Spleen (tissue), 11 donors: ENCODE measurements at regions not wholly inside any gene's neighbourhood (a gene's known extent, or its start where the extent isn't known, plus 50 kb on each side); places are given as distances from the start of the nearest gene placed in this dataset.

Experiments
- DNase-seq: peaks from one replicate; pipeline ENCODE4 v3.0.0-alpha.2; 2020
- H3K27ac ChIP-seq, 8 donors: fragments of 200-600 bp; sonication (generic) in 7 of 8; 1 replicate in 4 of 8; 2 replicates in 4 of 8; pipeline versions ENCODE4 v1.5.0 to v1.8.0; 2016 to 2021; ENCODE audit warnings: inconsistent platforms in 4 of 8, mild to moderate bottlenecking in 4 of 8, moderate library complexity in 1 of 8
- H3K27me3 ChIP-seq, 7 donors: fragments of 200-600 bp; sonication (generic) in 6 of 7; replicated peaks in 1 of 7; 1 replicate in 4 of 7; 2 replicates in 3 of 7; pipeline versions ENCODE4 v1.5.0 to v1.8.0; 2016 to 2021; ENCODE audit warnings: inconsistent platforms in 3 of 7, mild to moderate bottlenecking in 1 of 7
- H3K36me3 ChIP-seq, 6 donors: fragments of 200-600 bp; sonication (generic) in 5 of 6; 1 replicate in 4 of 6; 2 replicates in 2 of 6; pipeline versions ENCODE4 v1.5.0 to v1.8.0; 2016 to 2021; ENCODE audit warnings: inconsistent platforms in 2 of 6
- H3K4me1 ChIP-seq, 6 donors: fragments of 200-600 bp; sonication (generic) in 5 of 6; 1 replicate in 3 of 6; 2 replicates in 3 of 6; pipeline versions ENCODE4 v1.5.0 to v1.8.0; 2016 to 2021; ENCODE audit warnings: inconsistent platforms in 3 of 6
- H3K4me3 ChIP-seq, 8 donors: fragments of 200-600 bp; sonication (generic) in 7 of 8; 1 replicate in 4 of 8; 2 replicates in 4 of 8; pipeline versions ENCODE4 v1.5.0 to v1.8.0; 2016 to 2021; ENCODE audit warnings: inconsistent platforms in 4 of 8, mild to moderate bottlenecking in 4 of 8, moderate library complexity in 2 of 8
- H3K9me3 ChIP-seq, 8 donors: fragments of 200-600 bp; sonication (generic) in 7 of 8; 1 replicate in 4 of 8; 2 replicates in 4 of 8; pipeline versions ENCODE4 v1.5.0 to v1.8.0; 2016 to 2021; ENCODE audit warnings: inconsistent platforms in 4 of 8
- CTCF ChIP-seq, 11 experiments: fragments of 200-600 bp in 7 of 11; fragments of 450-650 bp in 4 of 11; sonication (generic) in 4 of 11; IDR thresholded peaks in 8 of 11; conservative IDR thresholded peaks in 3 of 11; 1 replicate in 7 of 11; 2 replicates in 4 of 11; pipeline versions ENCODE4 v1.4.0 to v1.8.0; 2016 to 2021; ENCODE audit warnings: antibody characterized with exemption in 11 of 11, inconsistent platforms in 4 of 11, mild to moderate bottlenecking in 1 of 11
- POLR2A ChIP-seq, 3 donors: fragments of 450-650 bp; IDR thresholded peaks; one replicate each; pipeline ENCODE4 v1.5.1; 2017; ENCODE audit warnings: antibody characterized with exemption in 3 of 3, mild to moderate bottlenecking in 1 of 3
- POLR2AphosphoS5 ChIP-seq, 3 donors: sonication (generic); formaldehyde crosslinking; IDR thresholded peaks; one replicate each; pipeline ENCODE4 v1.5.1; 2017; ENCODE audit warnings: antibody characterized with exemption in 3 of 3
- WGBS, 5 donors: extraction: QIAGEN DNeasy Blood & Tissue Kit in 3 of 5; methylation state at CpG; one replicate each; pipeline versions ENCODE4 v1.1.5 to v1.1.7; 2013 to 2018; 5-methylcytosine and 5-hydroxymethylcytosine counted together
- intact Hi-C: fragments of 100-400 bp; cut with DNase I; formaldehyde crosslinking; loops from one replicate; pipeline ENCODE4 v1.15.0; 2023; ENCODE audit warnings: low total_unique reads
- donor health status: healthy with polysubstance abuse.
- donor health status: DM: no; HTN: no; CAD: no; lungs with moderate emphysema.
- donor health status: DM: no; HTN: no; CAD: no.
- donor health status: Bipolar disorder and iron deficiency.
- donor health status: healthy.
- donor health status: DM: no; HTN: no; CAD: no.
- donor health status: DM: yes; HTN: yes; CAD: no.

GRCh38 chr16:8370374-8371270 is 219.7 kb downstream of the TMEM114 start:
- no peaks in the 10 kb centered on the region for H3K27me3 ChIP-seq
- H3K36me3 ChIP-seq = no peaks in the 10 kb centered on the region
- DNase-seq = no peak
- peaks cover 0 to 42% (median 7%) of the 10 kb centered on the region in 8 donors for H3K9me3 ChIP-seq
- WGBS, 5 donors = 74 to 88% (median 79%) methylated on average over 4 of the region's 4 CpGs
- no peak overlapping the region for H3K27ac ChIP-seq
- TF ChIP-seq POLR2A (IDR thresholded peaks at IDR 0.05) (no peak), CTCF (IDR thresholded peaks at IDR 0.05 in 8 of 11, conservative IDR thresholded peaks at IDR 0.05 in 3 of 11) (no peak), POLR2AphosphoS5 (IDR thresholded peaks at IDR 0.05) (no peak)
- intact Hi-C loops = no loop called here
- H3K4me3 ChIP-seq = no peak overlapping the region
- H3K4me1 ChIP-seq = no peaks in the 10 kb centered on the region

GRCh38 chr16:8358937-8359336 is 231.4 kb downstream of the TMEM114 start:
- Histone ChIP-seq H3K27ac (no peak overlapping the region), H3K9me3 (no peaks in the 10 kb centered on the region), H3K4me3 (no peak overlapping the region), H3K27me3 (peaks cover 0 to 3% (median 0%) of the 10 kb centered on the region in 7 donors), H3K36me3 (no peaks in the 10 kb centered on the region), H3K4me1 (no peaks in the 10 kb centered on the region)
- 65 to 72% (median 69%) methylated on average over 8 of the region's 8 CpGs for WGBS, 5 donors
- DNase-seq = no peak
- intact Hi-C loops = no loop called here
- TF ChIP-seq POLR2A (IDR thresholded peaks at IDR 0.05) (no peak), CTCF (IDR thresholded peaks at IDR 0.05 in 8 of 11, conservative IDR thresholded peaks at IDR 0.05 in 3 of 11) (no peak), POLR2AphosphoS5 (IDR thresholded peaks at IDR 0.05) (no peak)

GRCh38 chr16:8355675-8356074 is 234.6 kb downstream of the TMEM114 start:
- peaks cover 0 to 8% (median 0%) of the 10 kb centered on the region in 8 donors for H3K9me3 ChIP-seq
- 32 to 43% (median 36%) methylated on average over 5 of the region's 5 CpGs for WGBS, 5 donors
- no peak overlapping the region for H3K4me3 ChIP-seq
- H3K36me3 ChIP-seq = no peaks in the 10 kb centered on the region
- H3K27ac ChIP-seq = no peak overlapping the region
- intact Hi-C loops = no loop called here
- no peak for TF ChIP-seq CTCF (IDR thresholded peaks at IDR 0.05 in 8 of 11, conservative IDR thresholded peaks at IDR 0.05 in 3 of 11)
- no peak for TF ChIP-seq POLR2AphosphoS5 (IDR thresholded peaks at IDR 0.05)
- no peak for TF ChIP-seq POLR2A (IDR thresholded peaks at IDR 0.05)
- H3K4me1 ChIP-seq = no peaks in the 10 kb centered on the region
- peaks cover 0 to 3% (median 0%) of the 10 kb centered on the region in 7 donors for H3K27me3 ChIP-seq
- no peak for DNase-seq

GRCh38 chr16:8346294-8346693 is 244.0 kb downstream of the TMEM114 start:
- Histone ChIP-seq H3K4me3 (no peak overlapping the region), H3K9me3 (peaks cover 0 to 8% (median 0%) of the 10 kb centered on the region in 8 donors), H3K36me3 (no peaks in the 10 kb centered on the region), H3K27ac (no peak overlapping the region), H3K27me3 (peaks cover 0 to 6% (median 0%) of the 10 kb centered on the region in 7 donors), H3K4me1 (no peaks in the 10 kb centered on the region)
- WGBS, 5 donors = 55 to 74% (median 64%) methylated on average over 3 of the region's 3 CpGs
- DNase-seq = no peak
- intact Hi-C loops = no loop called here
- TF ChIP-seq POLR2A (IDR thresholded peaks at IDR 0.05) (no peak), POLR2AphosphoS5 (IDR thresholded peaks at IDR 0.05) (no peak), CTCF (IDR thresholded peaks at IDR 0.05 in 8 of 11, conservative IDR thresholded peaks at IDR 0.05 in 3 of 11) (no peak)
